ENCODE measurements at regions not wholly inside any gene's neighbourhood (a gene's known extent, or its start where the extent isn't known, plus 50 kb on each side); places are given as distances from the start of the nearest gene placed in this dataset.

GRCh38 chr3:148641722-148642121 lies 56.0 kb upstream of the AGTR1 start:
- Histone ChIP-seq H2AK9ac (replicated peaks; ENCODE audit: low read depth, low read length, poor library complexity) (no peak overlapping the region), H3K9me3 (ENCODE audit: control insufficient read depth, insufficient read depth, low read length) (no peaks in the 10 kb centered on the region), H3K79me1 (ENCODE audit: low read depth in 1 of 2, low read length in 2 of 2) (no peaks in the 10 kb centered on the region), H4K5ac (ENCODE audit: low read depth, low read length) (no peak overlapping the region), H3K4me3 (ENCODE audit: insufficient read depth, low read depth, low read length) (no peak overlapping the region), H3K4me1 (ENCODE audit: control insufficient read depth, insufficient read depth, low read length) (peaks cover 2% of the 10 kb centered on the region), H2AK5ac (ENCODE audit: low read depth, low read length) (0 out of 2 replicates have a peak overlapping the region, but pooled peaks have one; percentile 59), H3K56ac (ENCODE audit: extremely low read depth, insufficient read depth, low read length) (no peak overlapping the region), H3K18ac (ENCODE audit: low read depth, low read length) (no peak overlapping the region), H2BK120ac (ENCODE audit: low read depth, low read length) (no peak overlapping the region), H3K14ac (replicated peaks; ENCODE audit: low read depth, low read length) (no peak overlapping the region), H3K4ac (ENCODE audit: low read depth, low read length) (no peak overlapping the region), H2BK5ac (ENCODE audit: low read depth, low read length, poor library complexity, severe bottlenecking) (no peak overlapping the region), H3K4me2 (ENCODE audit: low read depth, low read length) (no peak overlapping the region), H4K20me1 (ENCODE audit: insufficient read depth, low read length) (no peaks in the 10 kb centered on the region), H3K23ac (ENCODE audit: low read depth, low read length) (no peak overlapping the region), H3K27me3 (ENCODE audit: control insufficient read depth, insufficient read depth, low read length) (no peaks in the 10 kb centered on the region), H3K36me3 (ENCODE audit: control insufficient read depth, insufficient read depth, low read length) (no peaks in the 10 kb centered on the region), H2AFZ (replicated peaks; ENCODE audit: low read length, poor library complexity) (no peak overlapping the region), H2BK20ac (ENCODE audit: low read depth, low read length) (no peak overlapping the region), H3K9ac (ENCODE audit: low read depth, low read length) (no peak overlapping the region), H3K9me1 (ENCODE audit: insufficient read depth, low read length) (no peaks in the 10 kb centered on the region), H4K91ac (ENCODE audit: insufficient read depth, low read depth, low read length) (no peak overlapping the region), H2BK15ac (ENCODE audit: low read depth, low read length) (no peak overlapping the region), H3K27ac (ENCODE audit: insufficient read depth, low read length) (no peak overlapping the region), H4K8ac (ENCODE audit: low read depth in 2 of 2, low read length in 2 of 2) (no peak overlapping the region)
- dilution Hi-C loops (cut with HindIII; ENCODE audit: low sequenced_read_pairs, unreplicated experiment) (no loop called here), intact Hi-C loops (cut with micrococcal nuclease) (no loop called here), in situ Hi-C loops (cut with MboI; ENCODE audit: low sequenced_read_pairs) (no loop called here)
- ChIA-PET CTCF (no interaction called here), POLR2A (ENCODE audit: unreplicated experiment) (no interaction called here)
- DNase-seq (no peak), ATAC-seq (ENCODE audit: low read depth) (no peak)
- BruUV-seq (replicated peaks): no TSS peak
- no CpG with 5 or more reads among the region's 2 CpGs for WGBS, 2 experiments (ENCODE audit: extremely low coverage in 2 of 2, insufficient read length in 1 of 2)
- TF ChIP-seq POLR2A (IDR thresholded peaks at IDR 0.05; ENCODE audit: low read depth, low read length): no peak
- no peak for TF ChIP-seq NFE2L2 (IDR thresholded peaks at IDR 0.05; ENCODE audit: low read depth, low read length)
- TF ChIP-seq MAFK (IDR thresholded peaks at IDR 0.05; ENCODE audit: low read depth, low read length): no peak
- no peak for TF ChIP-seq RCOR1 (IDR thresholded peaks at IDR 0.05; ENCODE audit: insufficient replicate concordance, low read length)
- TF ChIP-seq ELK1 (IDR thresholded peaks at IDR 0.05; ENCODE audit: borderline replicate concordance, low read depth, low read length): no peak
- TF ChIP-seq USF2 (IDR thresholded peaks at IDR 0.05; ENCODE audit: low read depth, low read length): no peak
- TF ChIP-seq FOS (IDR thresholded peaks at IDR 0.05; ENCODE audit: low read depth, low read length): no peak
- no peak for TF ChIP-seq BHLHE40 (IDR thresholded peaks at IDR 0.05; ENCODE audit: low read depth, low read length)
- TF ChIP-seq MAZ (IDR thresholded peaks at IDR 0.05; ENCODE audit: borderline replicate concordance, low read depth, low read length): no peak
- no peak for TF ChIP-seq CHD1 (IDR thresholded peaks at IDR 0.05; ENCODE audit: low read depth, low read length)
- TF ChIP-seq CTCF (conservative IDR thresholded peaks at IDR 0.05; ENCODE audit: low read depth, low read length): no peak
- TF ChIP-seq RFX5 (IDR thresholded peaks at IDR 0.05; ENCODE audit: low read depth, low read length): no peak
- TF ChIP-seq CEBPB (IDR thresholded peaks at IDR 0.05; ENCODE audit: low read depth, low read length): no peak
- no peak for TF ChIP-seq RAD21 (IDR thresholded peaks at IDR 0.05; ENCODE audit: low read length)
- TF ChIP-seq SMC3 (IDR thresholded peaks at IDR 0.05; ENCODE audit: low read depth, low read length): no peak
- no peak for TF ChIP-seq MXI1 (IDR thresholded peaks at IDR 0.05; ENCODE audit: borderline replicate concordance, low read depth, low read length)

Measured in IMR-90 (cell line).